Ascending aorta (tissue), 2 donors: ENCODE measurements at regions not wholly inside any gene's neighbourhood (a gene's known extent, or its start where the extent isn't known, plus 50 kb on each side); places are given as distances from the start of the nearest gene placed in this dataset.

Source experiments
- DNase-seq, 2 donors: peaks; one replicate each; pipeline ENCODE4 v3.0.0-alpha.2; 2019; ENCODE audit warnings: low spot score in 2 of 2
- H3K27ac ChIP-seq, 2 donors: fragments of 200-600 bp; sonication (generic); one replicate each; pipeline ENCODE4 v1.5.1; 2016 to 2017; ENCODE audit warnings: mild to moderate bottlenecking in 1 of 2
- H3K27me3 ChIP-seq: fragments of 200-600 bp; sonication (generic); one replicate; pipeline ENCODE4 v1.5.1; 2017
- H3K36me3 ChIP-seq, 2 donors: fragments of 200-600 bp; sonication (generic); one replicate each; pipeline ENCODE4 v1.5.1; 2016
- H3K4me1 ChIP-seq, 2 donors: fragments of 200-600 bp; sonication (generic); one replicate each; pipeline ENCODE4 v1.5.1; 2016 to 2017; ENCODE audit warnings: mild to moderate bottlenecking in 1 of 2
- H3K4me3 ChIP-seq, 2 donors: fragments of 200-600 bp; sonication (generic); one replicate each; pipeline ENCODE4 v1.5.1; 2016 to 2017; ENCODE audit warnings: mild to moderate bottlenecking in 1 of 2
- H3K9me3 ChIP-seq, 2 donors: fragments of 200-600 bp; sonication (generic); one replicate each; pipeline ENCODE4 v1.5.1; 2016
- CTCF ChIP-seq, 3 experiments: fragments of 200-600 bp in 2 of 3; fragments of 450-650 bp in 1 of 3; sonication (generic) in 2 of 3; IDR thresholded peaks; one replicate each; pipeline ENCODE4 v1.5.1; 2016 to 2019; ENCODE audit warnings: antibody characterized with exemption in 3 of 3, mild to moderate bottlenecking in 1 of 3, moderate library complexity in 1 of 3
- intact Hi-C: fragments of 100-400 bp; cut with DNase I; formaldehyde crosslinking; loops from one replicate; pipeline ENCODE4 v1.15.1; 2023

- no peak for TF ChIP-seq CTCF (IDR thresholded peaks at IDR 0.05)
- Histone ChIP-seq H3K27me3 (no peaks in the 10 kb centered on the region), H3K4me1 (no peaks in the 10 kb centered on the region), H3K9me3 (no peaks in the 10 kb centered on the region), H3K36me3 (no peaks in the 10 kb centered on the region), H3K4me3 (no peak overlapping the region), H3K27ac (no peak overlapping the region)
- DNase-seq = no peak
- intact Hi-C loops = no loop called here
Observed at GRCh38 chr4:96606451-96606850, 766.6 kb downstream of the PDHA2 start.

GRCh38 chr4:96626023-96626422 lies 786.1 kb downstream of the PDHA2 start:
- H3K4me3 ChIP-seq = no peak overlapping the region
- H3K27ac ChIP-seq = no peak overlapping the region
- H3K9me3 ChIP-seq = no peaks in the 10 kb centered on the region
- intact Hi-C loops = no loop called here
- TF ChIP-seq CTCF (IDR thresholded peaks at IDR 0.05) = no peak
- H3K36me3 ChIP-seq = no peaks in the 10 kb centered on the region
- no peaks in the 10 kb centered on the region for H3K4me1 ChIP-seq
- H3K27me3 ChIP-seq = no peaks in the 10 kb centered on the region
- no peak for DNase-seq

- H3K27me3 ChIP-seq = no peaks in the 10 kb centered on the region
- H3K4me3 ChIP-seq = no peak overlapping the region
- H3K4me1 ChIP-seq = no peaks in the 10 kb centered on the region
- no peak for DNase-seq
- intact Hi-C loops = no loop called here
- no peak for TF ChIP-seq CTCF (IDR thresholded peaks at IDR 0.05)
- H3K27ac ChIP-seq = no peak overlapping the region
- H3K36me3 ChIP-seq = no peaks in the 10 kb centered on the region
- no peaks in the 10 kb centered on the region for H3K9me3 ChIP-seq
Observed at GRCh38 chr4:96630839-96631238, 790.9 kb downstream of the PDHA2 start.

- H3K36me3 ChIP-seq = no peaks in the 10 kb centered on the region
- TF ChIP-seq CTCF (IDR thresholded peaks at IDR 0.05) = no peak
- no peaks in the 10 kb centered on the region for H3K27me3 ChIP-seq
- H3K4me1 ChIP-seq = no peaks in the 10 kb centered on the region
- intact Hi-C loops = no loop called here
- no peaks in the 10 kb centered on the region for H3K9me3 ChIP-seq
- no peak overlapping the region for H3K4me3 ChIP-seq
- H3K27ac ChIP-seq = no peak overlapping the region
- no peak for DNase-seq
Observed at GRCh38 chr4:96637971-96638412, 798.1 kb downstream of the PDHA2 start.

- no peak for DNase-seq
- H3K27ac ChIP-seq = no peak overlapping the region
- intact Hi-C loops = no loop called here
- H3K27me3 ChIP-seq = no peaks in the 10 kb centered on the region
- no peaks in the 10 kb centered on the region for H3K36me3 ChIP-seq
- H3K4me1 ChIP-seq = no peaks in the 10 kb centered on the region
- H3K4me3 ChIP-seq = no peak overlapping the region
- H3K9me3 ChIP-seq = no peaks in the 10 kb centered on the region
- no peak for TF ChIP-seq CTCF (IDR thresholded peaks at IDR 0.05)
Observed at GRCh38 chr4:96639932-96640331, 800.0 kb downstream of the PDHA2 start.

- H3K4me3 ChIP-seq = no peak overlapping the region
- no peaks in the 10 kb centered on the region for H3K4me1 ChIP-seq
- TF ChIP-seq CTCF (IDR thresholded peaks at IDR 0.05) = no peak
- intact Hi-C loops = no loop called here
- H3K36me3 ChIP-seq = no peaks in the 10 kb centered on the region
- no peak overlapping the region for H3K27ac ChIP-seq
- no peaks in the 10 kb centered on the region for H3K9me3 ChIP-seq
- no peak for DNase-seq
- H3K27me3 ChIP-seq = no peaks in the 10 kb centered on the region
Observed at GRCh38 chr4:96642490-96642889, 802.6 kb downstream of the PDHA2 start.
